ENCODE measurements at regions not wholly inside any gene's neighbourhood (a gene's known extent, or its start where the extent isn't known, plus 50 kb on each side); places are given as distances from the start of the nearest gene placed in this dataset.
"Not testable (repeated sequence)": the region's sequence is repeated elsewhere in the genome, so short reads cannot be mapped to it uniquely, and the experiment has no call there.

GRCh38 chr16:10324210-10324609 lies 61.7 kb upstream of the ATF7IP2 start:
- no peak overlapping the region for H3K27ac ChIP-seq (replicated peaks)
- no peaks in the 10 kb centered on the region for H3K27me3 ChIP-seq (ENCODE audit: insufficient read depth, poor library complexity, severe bottlenecking)
- DNase-seq (ENCODE audit: low read depth in 1 of 2, low spot score in 1 of 2): no peak
- H3K4me3 ChIP-seq (replicated peaks; ENCODE audit: insufficient read depth, low read length): no peak overlapping the region
- TF ChIP-seq GABPA (IDR thresholded peaks at IDR 0.05; ENCODE audit: low read depth): no peak
- TF ChIP-seq SPI1 (IDR thresholded peaks at IDR 0.05; ENCODE audit: borderline replicate concordance, low read depth): no peak
- TF ChIP-seq REST (IDR thresholded peaks at IDR 0.05; ENCODE audit: insufficient replicate concordance, low read depth): no peak
- TF ChIP-seq POLR2AphosphoS5 (IDR thresholded peaks at IDR 0.05; ENCODE audit: low read depth): no peak
- TF ChIP-seq CTCF (IDR thresholded peaks at IDR 0.05; ENCODE audit: insufficient read depth, low read length): no peak

- no peak overlapping the region for H3K27ac ChIP-seq (replicated peaks)
- H3K4me3 ChIP-seq (replicated peaks; ENCODE audit: insufficient read depth, low read length): no peak overlapping the region
- no peaks in the 10 kb centered on the region for H3K27me3 ChIP-seq (ENCODE audit: insufficient read depth, poor library complexity, severe bottlenecking)
- no peak for DNase-seq (ENCODE audit: low read depth in 1 of 2, low spot score in 1 of 2)
- TF ChIP-seq GABPA (IDR thresholded peaks at IDR 0.05; ENCODE audit: low read depth): no peak
- no peak for TF ChIP-seq POLR2AphosphoS5 (IDR thresholded peaks at IDR 0.05; ENCODE audit: low read depth)
- no peak for TF ChIP-seq CTCF (IDR thresholded peaks at IDR 0.05; ENCODE audit: insufficient read depth, low read length)
- TF ChIP-seq REST (IDR thresholded peaks at IDR 0.05; ENCODE audit: insufficient replicate concordance, low read depth): no peak
- no peak for TF ChIP-seq SPI1 (IDR thresholded peaks at IDR 0.05; ENCODE audit: borderline replicate concordance, low read depth)
These were observed 59.9 kb upstream of the ATF7IP2 start for GRCh38 chr16:10325783-10326543.

- no peak overlapping the region for H3K4me3 ChIP-seq (replicated peaks; ENCODE audit: insufficient read depth, low read length)
- H3K27ac ChIP-seq (replicated peaks): no peak overlapping the region
- DNase-seq (ENCODE audit: low read depth in 1 of 2, low spot score in 1 of 2): no peak
- no peak for TF ChIP-seq GABPA (IDR thresholded peaks at IDR 0.05; ENCODE audit: low read depth)
- no peak for TF ChIP-seq POLR2AphosphoS5 (IDR thresholded peaks at IDR 0.05; ENCODE audit: low read depth)
- TF ChIP-seq SPI1 (IDR thresholded peaks at IDR 0.05; ENCODE audit: borderline replicate concordance, low read depth): no peak
- TF ChIP-seq REST (IDR thresholded peaks at IDR 0.05; ENCODE audit: insufficient replicate concordance, low read depth): no peak
- no peak for TF ChIP-seq CTCF (IDR thresholded peaks at IDR 0.05; ENCODE audit: insufficient read depth, low read length)
- no peaks in the 10 kb centered on the region for H3K27me3 ChIP-seq (ENCODE audit: insufficient read depth, poor library complexity, severe bottlenecking)
These were observed 59.2 kb upstream of the ATF7IP2 start for GRCh38 chr16:10326647-10327046.

GRCh38 chr16:10328291-10328690 lies 57.6 kb upstream of the ATF7IP2 start:
- DNase-seq (ENCODE audit: low read depth in 1 of 2, low spot score in 1 of 2): peak; percentile 48 to 57
- not testable (repeated sequence) for H3K27ac ChIP-seq (replicated peaks); H3K4me3 ChIP-seq (replicated peaks; ENCODE audit: insufficient read depth, low read length); H3K27me3 ChIP-seq (ENCODE audit: insufficient read depth, poor library complexity, severe bottlenecking)
